Fibroblast of mammary gland (primary cell): ENCODE measurements at regions not wholly inside any gene's neighbourhood (a gene's known extent, or its start where the extent isn't known, plus 50 kb on each side); places are given as distances from the start of the nearest gene placed in this dataset.

Experiments used
- DNase-seq: peaks from one replicate; pipeline ENCODE4 v3.0.0-alpha.2; 2010; ENCODE audit warnings: low read depth
- H3K4me3 ChIP-seq: 2 replicates; pipeline ENCODE4 v1.5.1; 2011; ENCODE audit warnings: low read depth, mild to moderate bottlenecking, low read length, moderate library complexity; ENCODE audit not compliant: control insufficient read depth
- TF ChIP-seq, protein P1 (sequence below): conservative IDR thresholded peaks from 2 replicates; pipeline ENCODE4 v1.5.1; 2011; ENCODE audit warnings: low read depth, low read length, inconsistent platforms; ENCODE audit not compliant: control insufficient read depth, insufficient read depth

DNA sequence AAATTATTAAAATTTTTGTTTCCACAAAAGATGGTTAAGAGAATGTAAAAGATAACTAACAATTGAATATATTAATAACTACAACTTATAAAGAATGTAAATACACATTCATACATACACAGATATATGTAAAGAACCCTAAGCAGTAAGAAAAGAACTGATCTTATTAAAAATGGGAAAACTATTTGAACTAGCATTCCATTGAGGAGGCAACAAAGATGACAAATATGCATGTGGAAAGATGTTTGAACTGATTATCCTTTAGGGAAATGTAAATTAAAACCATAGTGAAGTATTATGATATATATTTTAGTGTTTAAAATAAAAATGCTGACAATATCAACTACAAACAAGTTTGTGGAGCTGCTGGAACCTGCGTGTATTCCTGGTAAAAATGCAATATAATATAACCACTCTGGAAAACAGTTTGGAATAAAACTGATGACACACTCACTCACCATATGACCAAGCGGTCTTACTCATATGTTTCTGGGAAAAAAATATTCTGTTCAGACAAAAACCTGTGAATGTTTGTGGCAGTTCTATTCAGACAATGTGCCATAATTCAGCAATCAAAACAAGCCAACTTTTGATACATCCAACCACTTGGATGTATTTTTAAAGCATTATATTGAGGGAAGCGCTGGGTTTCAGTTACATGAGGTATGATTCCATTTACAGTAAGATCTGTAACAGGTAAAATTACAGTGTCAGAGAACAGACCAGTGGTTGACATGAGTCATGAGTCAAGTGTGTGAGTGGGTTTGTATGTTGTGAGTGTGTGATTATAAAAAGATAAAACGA lies 694.4 kb upstream of the SLITRK5 start:
- H3K4me3 ChIP-seq, result no peak overlapping the region
- TF ChIP-seq, protein P1, sequence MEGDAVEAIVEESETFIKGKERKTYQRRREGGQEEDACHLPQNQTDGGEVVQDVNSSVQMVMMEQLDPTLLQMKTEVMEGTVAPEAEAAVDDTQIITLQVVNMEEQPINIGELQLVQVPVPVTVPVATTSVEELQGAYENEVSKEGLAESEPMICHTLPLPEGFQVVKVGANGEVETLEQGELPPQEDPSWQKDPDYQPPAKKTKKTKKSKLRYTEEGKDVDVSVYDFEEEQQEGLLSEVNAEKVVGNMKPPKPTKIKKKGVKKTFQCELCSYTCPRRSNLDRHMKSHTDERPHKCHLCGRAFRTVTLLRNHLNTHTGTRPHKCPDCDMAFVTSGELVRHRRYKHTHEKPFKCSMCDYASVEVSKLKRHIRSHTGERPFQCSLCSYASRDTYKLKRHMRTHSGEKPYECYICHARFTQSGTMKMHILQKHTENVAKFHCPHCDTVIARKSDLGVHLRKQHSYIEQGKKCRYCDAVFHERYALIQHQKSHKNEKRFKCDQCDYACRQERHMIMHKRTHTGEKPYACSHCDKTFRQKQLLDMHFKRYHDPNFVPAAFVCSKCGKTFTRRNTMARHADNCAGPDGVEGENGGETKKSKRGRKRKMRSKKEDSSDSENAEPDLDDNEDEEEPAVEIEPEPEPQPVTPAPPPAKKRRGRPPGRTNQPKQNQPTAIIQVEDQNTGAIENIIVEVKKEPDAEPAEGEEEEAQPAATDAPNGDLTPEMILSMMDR, result no peak
- DNase-seq, result peak; percentile 40

DNA sequence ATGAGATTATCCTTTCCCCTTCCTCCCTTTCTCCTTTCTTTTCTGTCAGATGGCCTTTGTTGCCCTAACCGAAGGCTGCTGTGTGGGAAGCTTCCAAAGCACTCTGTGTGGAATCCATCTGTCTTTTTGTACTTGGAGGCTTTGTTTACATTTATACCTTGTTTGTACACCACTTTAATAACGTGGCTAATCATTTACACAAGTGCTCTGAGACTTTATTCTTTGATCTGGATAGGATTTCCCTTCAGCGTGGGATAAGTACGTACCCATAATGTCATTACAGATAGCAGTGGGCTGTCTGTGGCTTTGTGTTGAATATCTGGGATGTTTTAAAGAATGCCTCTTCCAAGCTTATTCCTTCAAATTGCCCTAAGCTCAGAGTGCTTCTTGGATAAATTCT lies 684.7 kb upstream of the SLITRK5 start:
- DNase-seq, result no peak
- H3K4me3 ChIP-seq, result no peak overlapping the region
- TF ChIP-seq, protein P1, result no peak

DNA sequence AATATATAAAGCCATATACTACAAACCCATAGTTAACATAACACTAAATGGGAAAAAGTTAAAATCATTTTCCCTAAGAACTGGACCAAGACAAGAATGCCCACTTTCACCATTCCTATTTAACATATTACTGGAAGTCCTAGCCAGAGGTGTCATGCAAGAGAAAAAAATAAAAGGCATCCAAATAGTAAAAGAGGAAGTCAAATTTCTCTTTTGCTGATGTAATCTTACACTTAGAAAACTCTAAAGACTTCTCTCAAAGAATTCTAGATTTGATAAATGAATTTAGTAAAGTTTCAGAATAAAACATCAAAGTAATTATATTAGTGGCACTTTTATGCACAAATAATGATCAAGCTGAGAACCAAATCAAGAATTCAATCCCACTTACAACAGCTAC lies 678.9 kb upstream of the SLITRK5 start:
- H3K4me3 ChIP-seq, result no peak overlapping the region
- TF ChIP-seq, protein P1, result no peak
- no peak for DNase-seq

DNA sequence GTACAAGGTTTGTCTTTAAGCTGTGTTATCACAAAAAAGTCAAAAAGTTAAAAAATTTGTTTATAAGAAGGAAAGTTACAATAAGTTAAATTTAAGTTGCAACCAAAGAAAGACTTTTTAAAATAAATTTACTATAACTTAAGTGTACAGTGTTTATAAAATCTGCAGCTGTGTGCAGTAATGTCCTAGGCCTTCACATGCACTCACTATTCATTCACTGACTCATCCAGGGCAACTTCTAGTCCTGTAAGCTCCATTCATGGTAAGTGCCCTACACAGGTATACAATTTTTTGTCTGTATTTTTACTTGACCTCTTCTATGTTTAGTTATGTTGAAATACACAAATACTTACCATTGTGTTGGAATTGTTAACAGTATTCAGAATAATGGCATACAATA lies 667.9 kb upstream of the SLITRK5 start:
- H3K4me3 ChIP-seq, result no peak overlapping the region
- DNase-seq, result no peak
- TF ChIP-seq, protein P1, result no peak

DNA sequence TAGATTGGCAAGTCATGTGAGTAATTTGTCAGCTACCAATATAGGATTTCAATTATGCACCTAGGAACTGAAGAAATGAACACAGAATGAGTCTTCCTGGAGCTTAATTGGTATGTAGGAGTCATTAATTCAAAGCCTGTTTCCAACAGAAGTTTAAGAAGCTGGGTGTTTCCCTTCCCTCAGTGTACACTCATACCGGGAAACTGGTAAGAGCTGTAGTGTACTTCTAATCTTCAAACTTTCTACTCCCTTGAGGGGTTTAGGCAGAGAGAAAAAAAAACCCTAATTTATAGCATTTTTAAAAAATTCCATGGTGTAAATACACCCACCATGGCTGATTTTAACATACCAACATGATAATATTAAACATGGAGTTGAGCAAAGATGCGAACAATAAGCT lies 665.7 kb upstream of the SLITRK5 start:
- no peak overlapping the region for H3K4me3 ChIP-seq
- TF ChIP-seq, protein P1, result no peak
- no peak for DNase-seq

DNA sequence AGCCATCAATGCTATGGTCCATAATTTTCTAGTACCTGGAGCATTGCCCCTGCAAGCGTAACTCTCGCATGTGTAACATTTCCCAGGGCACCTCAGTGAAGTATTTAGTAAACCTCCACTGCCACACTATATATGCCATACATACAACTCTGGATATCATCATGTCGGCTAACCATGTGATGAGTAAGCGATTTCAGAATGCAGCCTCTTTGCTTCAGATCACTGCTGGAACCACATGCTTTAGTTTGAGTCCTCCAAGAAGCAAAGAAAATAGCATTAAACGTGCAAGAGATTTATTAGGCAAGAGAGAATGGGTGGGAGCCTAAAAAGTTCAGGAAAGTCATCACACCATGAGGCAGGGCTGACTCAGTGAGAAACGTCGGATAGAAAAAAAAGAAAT lies 635.6 kb upstream of the SLITRK5 start:
- TF ChIP-seq, protein P1, result no peak
- DNase-seq, result peak; percentile 7

More for the DNA sequence above, 635.6 kb upstream of the SLITRK5 start:
- no peak overlapping the region for H3K4me3 ChIP-seq
